Stimulated activated naive CD8-positive, alpha-beta T cell treated with anti-CD3 and anti-CD28 coated beads, Interleukin-15, Interleukin-2, amounts not matched to agents 100 ng/mL and 50 ng/mL, for 24 hours (primary cell): ENCODE measurements at regions not wholly inside any gene's neighbourhood (a gene's known extent, or its start where the extent isn't known, plus 50 kb on each side); places are given as distances from the start of the nearest gene placed in this dataset.

Source experiments
- H3K27ac Mint-ChIP-seq: one replicate; pipeline ENCODE4 v1.8.0; 2021; ENCODE audit warnings: mild to moderate bottlenecking, mixed read lengths
- H3K27me3 Mint-ChIP-seq: one replicate; pipeline ENCODE4 v1.8.0; 2021; ENCODE audit warnings: mixed read lengths
- H3K36me3 Mint-ChIP-seq: one replicate; pipeline ENCODE4 v1.8.0; 2021; ENCODE audit warnings: low read depth, mixed read lengths
- H3K4me1 Mint-ChIP-seq: one replicate; pipeline ENCODE4 v1.8.0; 2021; ENCODE audit warnings: low read depth, mixed read lengths
- H3K4me3 Mint-ChIP-seq: one replicate; pipeline ENCODE4 v1.8.0; 2021; ENCODE audit warnings: mild to moderate bottlenecking, mixed read lengths
- H3K9me3 Mint-ChIP-seq: one replicate; pipeline ENCODE4 v1.8.0; 2021; ENCODE audit warnings: mixed read lengths

DNA sequence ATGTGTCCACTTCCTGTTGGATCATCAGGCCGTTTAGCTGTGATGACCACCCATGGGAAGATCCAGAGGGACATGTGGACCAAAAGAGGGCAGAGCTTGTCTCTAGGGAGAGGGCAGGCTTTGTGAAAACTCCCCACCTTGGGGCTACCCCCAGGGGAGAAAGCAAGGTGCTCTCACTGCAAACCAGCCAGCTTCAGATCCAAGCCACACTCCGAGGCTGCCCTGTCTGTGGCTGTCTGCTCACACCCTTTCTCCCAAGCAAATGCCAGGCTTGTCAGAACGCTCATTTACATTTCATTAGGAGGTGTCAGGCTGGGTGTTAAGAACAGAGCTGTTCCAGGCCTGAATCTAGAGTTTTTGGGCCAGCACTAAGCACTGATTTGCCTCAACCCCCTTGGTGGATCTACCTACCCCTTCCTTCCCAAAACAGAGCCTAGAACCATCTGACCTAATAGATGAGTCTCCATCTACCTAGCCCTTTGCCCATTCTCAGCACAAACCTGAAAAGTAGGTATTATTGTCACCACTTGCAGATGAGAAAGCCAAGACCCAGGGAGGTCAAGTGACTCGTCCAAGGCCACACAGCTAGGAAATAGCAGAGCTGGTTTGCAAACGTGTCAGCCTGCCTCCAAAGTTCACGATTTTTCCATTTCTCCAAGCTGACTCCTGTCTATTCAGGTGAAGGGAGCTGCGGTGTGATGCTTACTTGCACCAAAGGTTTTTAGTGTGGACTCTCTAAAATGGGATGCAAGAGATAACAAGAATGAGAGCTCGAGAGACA is 130.9 kb downstream of the EMX2 start:
- no peak overlapping the region for H3K4me3 Mint-ChIP-seq
- H3K4me1 Mint-ChIP-seq, result no peaks in the 10 kb centered on the region
- H3K9me3 Mint-ChIP-seq, result no peaks in the 10 kb centered on the region
- peaks cover 28% of the 10 kb centered on the region for H3K27me3 Mint-ChIP-seq
- H3K36me3 Mint-ChIP-seq, result no peaks in the 10 kb centered on the region
- no peak overlapping the region for H3K27ac Mint-ChIP-seq

DNA sequence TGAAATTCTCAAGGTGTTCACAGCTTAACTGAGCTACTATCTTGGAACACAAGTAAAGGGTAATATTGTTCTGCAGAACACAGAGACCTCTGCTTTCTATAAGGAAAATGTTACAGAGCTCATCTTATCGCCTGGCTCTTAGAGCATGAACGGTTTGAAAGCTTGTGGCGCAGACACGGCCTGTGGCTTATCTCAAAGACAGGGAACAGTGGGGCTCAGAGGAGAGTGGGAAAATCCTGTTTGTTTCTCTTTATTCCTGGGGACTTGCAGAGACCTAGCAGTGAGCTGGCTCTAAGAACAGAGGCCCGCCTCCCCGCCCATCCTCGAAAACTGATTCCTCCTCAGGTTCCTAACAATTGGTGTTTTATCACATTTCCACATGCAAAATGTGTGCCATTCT is 131.7 kb downstream of the EMX2 start:
- Mint-ChIP-seq H3K4me3 (no peak overlapping the region), H3K36me3 (no peaks in the 10 kb centered on the region), H3K27me3 (peaks cover 32% of the 10 kb centered on the region), H3K9me3 (no peaks in the 10 kb centered on the region), H3K4me1 (no peaks in the 10 kb centered on the region), H3K27ac (no peak overlapping the region)

DNA sequence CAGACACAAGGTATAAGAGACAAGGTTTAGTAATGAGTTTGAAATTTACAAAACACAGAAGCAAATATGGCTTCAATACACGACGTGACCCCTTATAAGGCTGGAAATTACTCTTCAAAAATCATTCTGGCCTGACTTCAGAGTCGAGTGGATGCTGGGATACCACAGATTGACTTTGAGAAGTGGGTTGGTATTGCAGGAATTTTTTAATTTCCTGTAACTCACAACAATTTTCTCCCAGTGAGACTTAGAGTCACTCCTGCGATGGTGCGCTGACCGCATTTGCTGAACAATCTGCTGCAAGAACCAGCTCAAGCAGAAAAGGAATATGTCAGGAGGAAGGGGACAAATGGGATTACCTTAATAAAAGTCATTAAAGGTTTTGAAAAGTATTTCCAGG is 132.1 kb downstream of the EMX2 start:
- Mint-ChIP-seq H3K27ac (no peak overlapping the region), H3K4me1 (no peaks in the 10 kb centered on the region), H3K36me3 (no peaks in the 10 kb centered on the region), H3K9me3 (no peaks in the 10 kb centered on the region), H3K27me3 (peaks cover 32% of the 10 kb centered on the region), H3K4me3 (no peak overlapping the region)

DNA sequence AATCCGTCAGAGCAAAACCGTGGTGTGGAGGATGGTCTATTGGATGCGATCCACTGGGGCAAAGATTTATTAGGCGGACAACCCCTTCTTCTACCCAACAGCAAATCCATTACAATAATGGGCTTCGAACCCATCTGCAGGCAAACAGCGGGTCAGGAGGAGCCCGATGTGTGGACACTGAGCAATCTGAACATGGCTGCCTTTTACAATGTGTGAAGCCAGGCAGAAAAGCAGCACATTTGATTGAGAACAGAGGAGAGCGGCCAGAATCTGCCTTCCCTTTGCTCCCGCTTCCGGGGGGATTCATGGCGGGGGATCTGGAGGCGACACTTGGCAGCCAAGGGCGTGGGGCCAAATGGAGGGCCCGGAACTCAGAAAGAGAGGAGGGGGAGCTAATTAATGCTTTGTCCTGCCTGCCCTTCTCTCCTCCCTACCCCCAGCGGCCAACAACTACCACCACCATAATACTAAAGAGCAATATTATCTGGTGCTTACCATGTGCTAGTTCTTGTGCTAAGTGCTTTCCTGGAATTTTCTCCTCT is 133.0 kb downstream of the EMX2 start:
- H3K9me3 Mint-ChIP-seq, result no peaks in the 10 kb centered on the region
- no peaks in the 10 kb centered on the region for H3K36me3 Mint-ChIP-seq
- no peak overlapping the region for H3K27ac Mint-ChIP-seq
- H3K4me3 Mint-ChIP-seq, result no peak overlapping the region
- peaks cover 32% of the 10 kb centered on the region for H3K27me3 Mint-ChIP-seq
- no peaks in the 10 kb centered on the region for H3K4me1 Mint-ChIP-seq

DNA sequence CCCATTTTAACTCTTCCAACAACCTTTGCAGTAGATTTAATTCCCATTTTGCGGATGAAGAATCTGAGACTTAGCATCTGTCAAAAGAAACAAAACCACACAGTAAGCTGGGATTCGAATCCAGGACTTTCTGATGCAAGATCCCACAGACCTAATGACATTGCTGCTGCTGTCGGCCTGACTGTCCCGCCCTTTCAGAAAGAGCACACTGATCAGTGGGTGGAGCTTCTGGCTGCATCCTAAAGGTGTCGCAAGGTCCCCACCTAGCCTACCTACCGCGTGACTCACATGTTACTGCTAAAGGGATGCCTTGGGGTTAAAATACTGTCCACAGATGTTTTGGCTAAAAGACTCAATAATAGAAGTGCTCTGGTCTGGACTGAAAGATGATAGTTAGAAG is 134.7 kb downstream of the EMX2 start:
- Mint-ChIP-seq H3K36me3 (no peaks in the 10 kb centered on the region), H3K9me3 (no peaks in the 10 kb centered on the region), H3K27ac (no peak overlapping the region)

DNA sequence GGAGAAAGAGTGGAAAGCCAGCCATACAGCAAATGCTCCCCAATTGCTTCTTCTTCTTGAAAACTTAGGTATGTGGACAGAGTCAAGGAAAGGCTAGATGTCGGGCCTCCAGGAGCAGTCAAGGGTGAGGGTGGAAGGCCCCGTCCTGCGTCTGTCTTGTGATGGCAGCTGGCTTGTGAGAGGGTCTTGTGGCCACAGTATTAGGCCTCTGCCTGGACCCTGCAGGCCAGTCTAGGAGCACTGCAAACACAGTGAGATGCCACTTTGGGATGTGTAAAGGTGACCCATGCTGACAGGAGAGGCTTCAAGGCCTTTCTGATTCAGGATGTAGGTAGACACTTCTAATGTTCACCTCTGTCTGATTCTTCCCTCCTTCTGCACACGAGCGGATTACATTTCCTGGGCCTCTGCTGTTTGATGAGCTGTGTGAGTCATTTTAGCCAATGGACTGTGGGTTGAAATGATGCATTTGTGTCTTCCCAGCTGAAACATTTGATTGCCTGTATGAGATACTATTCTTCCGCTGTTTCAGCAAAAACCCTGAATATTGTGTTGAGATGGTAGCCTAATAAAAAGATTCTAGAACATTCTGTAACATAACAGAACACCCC is 135.4 kb downstream of the EMX2 start:
- H3K4me3 Mint-ChIP-seq, result no peak overlapping the region
- H3K4me1 Mint-ChIP-seq, result no peaks in the 10 kb centered on the region
- H3K9me3 Mint-ChIP-seq, result no peaks in the 10 kb centered on the region
- no peak overlapping the region for H3K27ac Mint-ChIP-seq
- H3K27me3 Mint-ChIP-seq, result peaks cover 30% of the 10 kb centered on the region
- no peaks in the 10 kb centered on the region for H3K36me3 Mint-ChIP-seq

More for the DNA sequence above, 134.7 kb downstream of the EMX2 start:
- H3K4me1 Mint-ChIP-seq, result no peaks in the 10 kb centered on the region
- peaks cover 32% of the 10 kb centered on the region for H3K27me3 Mint-ChIP-seq
- no peak overlapping the region for H3K4me3 Mint-ChIP-seq

DNA sequence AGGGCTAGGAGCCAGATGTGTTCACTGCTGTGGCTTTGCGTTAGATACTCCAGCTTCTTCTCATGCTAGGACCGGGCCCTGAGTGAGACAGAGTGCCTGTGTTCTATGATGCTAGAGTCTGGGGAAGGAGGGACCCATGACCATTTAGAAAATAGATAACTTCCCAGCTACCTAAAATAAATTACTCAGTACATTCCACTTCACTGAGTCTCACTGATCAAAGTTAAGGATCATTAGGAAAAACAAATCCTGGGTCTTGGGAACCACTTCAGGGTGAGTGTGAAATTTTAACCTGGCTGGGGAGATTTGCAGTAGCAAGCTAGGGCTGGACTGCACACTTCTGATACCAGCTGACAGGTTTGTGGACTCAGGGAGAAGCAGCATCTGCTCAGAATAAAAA is 138.1 kb downstream of the EMX2 start:
- Mint-ChIP-seq H3K9me3 (no peaks in the 10 kb centered on the region), H3K27ac (no peak overlapping the region), H3K4me3 (no peak overlapping the region), H3K4me1 (no peaks in the 10 kb centered on the region), H3K36me3 (no peaks in the 10 kb centered on the region), H3K27me3 (peaks cover 25% of the 10 kb centered on the region)

DNA sequence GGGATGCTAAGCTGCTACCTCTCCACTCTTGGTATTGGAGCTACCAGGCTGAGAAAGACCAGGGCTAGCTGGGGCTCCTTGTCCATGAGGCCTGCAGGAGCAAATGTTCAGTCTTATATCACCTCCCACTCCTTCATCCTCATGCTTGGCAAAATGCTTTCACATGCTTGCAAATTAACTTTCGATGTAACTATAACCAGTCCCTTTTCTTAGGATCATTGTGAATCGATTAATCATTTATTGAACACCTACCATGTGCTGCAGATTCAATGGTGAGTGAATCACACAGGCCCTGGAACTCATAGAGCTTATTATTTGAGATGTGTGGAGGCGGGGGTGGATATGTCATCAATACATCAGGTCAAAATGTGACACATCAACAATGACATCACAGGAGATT is 138.6 kb downstream of the EMX2 start:
- Mint-ChIP-seq H3K27me3 (peaks cover 28% of the 10 kb centered on the region), H3K4me1 (no peaks in the 10 kb centered on the region), H3K4me3 (no peak overlapping the region), H3K36me3 (no peaks in the 10 kb centered on the region), H3K9me3 (no peaks in the 10 kb centered on the region), H3K27ac (no peak overlapping the region)

DNA sequence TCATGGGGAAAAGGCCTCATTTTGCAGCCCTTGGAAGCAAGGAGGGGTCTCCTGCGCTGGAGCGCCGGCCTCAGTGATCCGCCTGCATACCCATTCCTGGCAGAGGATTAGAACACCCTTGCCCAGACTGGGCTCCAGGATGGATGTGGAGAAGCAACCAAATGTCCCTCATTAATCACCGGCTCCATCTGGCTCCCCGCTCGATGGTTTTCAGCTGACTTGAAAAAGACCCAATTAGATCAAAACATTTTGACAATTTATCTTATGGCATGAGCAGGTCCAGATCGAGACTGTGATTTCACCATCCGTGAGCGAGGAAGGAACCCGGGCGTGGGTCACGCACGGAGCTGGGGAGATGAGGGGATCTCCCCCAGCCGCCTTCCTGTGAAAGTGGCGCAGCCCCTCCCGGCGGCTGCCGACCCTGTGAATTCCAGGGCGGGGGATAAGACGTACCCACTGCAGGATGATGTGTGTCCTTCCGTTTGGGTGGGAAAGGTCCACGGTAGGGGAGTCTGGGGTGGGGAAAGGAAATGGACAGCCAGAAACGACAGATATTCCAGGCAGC is 141.6 kb downstream of the EMX2 start:
- no peak overlapping the region for H3K4me3 Mint-ChIP-seq
- no peaks in the 10 kb centered on the region for H3K36me3 Mint-ChIP-seq
- peaks cover 8% of the 10 kb centered on the region for H3K27me3 Mint-ChIP-seq
- no peaks in the 10 kb centered on the region for H3K9me3 Mint-ChIP-seq
- no peaks in the 10 kb centered on the region for H3K4me1 Mint-ChIP-seq
- no peak overlapping the region for H3K27ac Mint-ChIP-seq

DNA sequence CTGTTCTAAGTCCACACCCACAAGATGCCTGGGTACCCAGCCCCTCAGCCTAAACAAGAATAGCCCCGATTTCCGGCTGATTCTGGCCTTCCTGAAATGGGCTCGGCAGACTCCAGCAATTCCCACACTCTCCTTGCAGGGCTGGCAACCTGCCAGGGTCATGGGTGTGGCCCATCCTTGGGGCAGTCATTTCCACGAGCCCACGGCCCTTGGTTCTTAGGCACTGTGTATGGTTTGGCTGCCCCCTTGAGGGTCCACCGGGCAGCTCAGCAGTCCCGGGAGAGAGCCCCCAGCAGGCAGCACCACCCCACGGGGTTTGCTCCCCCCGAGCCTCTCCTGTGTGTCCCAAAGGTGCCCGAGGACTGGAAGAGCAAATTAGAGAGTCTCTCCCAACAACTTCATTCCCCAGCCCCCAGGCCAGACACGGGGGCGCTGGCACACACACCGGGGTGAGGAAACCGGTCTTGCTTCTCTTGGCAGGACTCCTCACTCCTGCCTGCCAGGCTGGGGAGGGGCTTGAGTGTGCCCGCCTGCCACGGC is 142.2 kb downstream of the EMX2 start:
- Mint-ChIP-seq H3K4me1 (no peaks in the 10 kb centered on the region), H3K4me3 (no peak overlapping the region), H3K27ac (no peak overlapping the region), H3K9me3 (no peaks in the 10 kb centered on the region), H3K36me3 (no peaks in the 10 kb centered on the region), H3K27me3 (peaks cover 8% of the 10 kb centered on the region)

DNA sequence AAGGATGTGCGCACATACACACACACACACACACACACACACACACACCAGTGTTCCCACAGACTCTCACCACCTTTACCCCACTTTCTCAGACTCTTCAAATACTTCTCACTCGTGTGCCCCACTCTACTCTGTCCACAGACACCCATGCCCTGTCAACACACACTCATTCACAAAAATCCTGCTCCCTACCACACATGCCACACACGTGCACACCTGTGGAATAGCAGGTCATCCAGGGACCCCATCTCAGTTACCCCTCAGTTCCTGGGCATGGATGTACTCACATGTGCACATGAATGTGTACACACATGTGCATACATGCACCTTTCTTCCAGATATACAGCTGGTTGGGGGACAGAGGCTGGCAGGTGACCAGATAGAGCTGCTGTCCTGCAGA is 142.9 kb downstream of the EMX2 start:
- H3K4me3 Mint-ChIP-seq, result no peak overlapping the region
- no peak overlapping the region for H3K27ac Mint-ChIP-seq

DNA sequence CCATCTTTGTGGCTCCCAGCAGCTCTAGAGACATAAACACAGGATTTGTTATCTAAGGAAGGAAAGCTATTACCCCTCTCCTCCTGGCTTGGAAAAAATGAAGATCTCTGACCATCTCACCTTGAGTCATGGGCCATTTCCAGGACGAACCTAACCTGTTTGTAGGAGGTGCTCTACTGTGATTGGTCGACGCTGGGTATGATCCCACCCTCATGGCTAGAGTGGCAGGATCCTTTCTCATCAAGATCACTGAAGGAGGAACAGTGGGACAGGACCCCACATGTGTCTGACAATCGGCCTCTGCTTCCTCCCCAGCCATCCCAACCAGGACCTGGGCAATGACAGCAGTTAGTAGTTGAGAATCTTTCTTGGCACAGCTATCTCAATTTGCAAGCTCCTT is 144.1 kb downstream of the EMX2 start:
- no peak overlapping the region for H3K27ac Mint-ChIP-seq
- H3K9me3 Mint-ChIP-seq, result no peaks in the 10 kb centered on the region
- H3K4me1 Mint-ChIP-seq, result no peaks in the 10 kb centered on the region
- H3K36me3 Mint-ChIP-seq, result no peaks in the 10 kb centered on the region
- H3K27me3 Mint-ChIP-seq, result peaks cover 8% of the 10 kb centered on the region
- no peak overlapping the region for H3K4me3 Mint-ChIP-seq

More for the DNA sequence above, 142.9 kb downstream of the EMX2 start:
- Mint-ChIP-seq H3K4me1 (no peaks in the 10 kb centered on the region), H3K9me3 (no peaks in the 10 kb centered on the region), H3K36me3 (no peaks in the 10 kb centered on the region), H3K27me3 (peaks cover 8% of the 10 kb centered on the region)

DNA sequence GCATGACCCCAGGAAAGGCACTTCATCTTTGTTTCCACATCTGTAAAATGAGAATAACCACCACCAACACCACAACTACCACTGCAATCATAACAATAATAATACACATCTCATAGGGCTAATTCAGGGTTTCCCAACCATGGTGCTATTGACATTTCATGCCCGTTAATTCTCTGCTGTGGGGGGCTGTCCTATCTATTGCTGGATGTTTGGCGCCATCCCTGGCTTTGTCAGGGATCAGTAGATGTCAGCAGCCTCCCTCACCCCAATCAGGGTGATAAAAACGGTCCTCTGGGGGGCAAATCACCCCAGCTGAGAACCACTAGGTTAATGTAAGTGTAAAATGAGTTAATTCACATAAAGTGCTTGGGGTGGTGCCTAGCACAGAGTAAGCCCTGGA is 145.8 kb downstream of the EMX2 start:
- Mint-ChIP-seq H3K9me3 (no peaks in the 10 kb centered on the region), H3K4me3 (no peak overlapping the region), H3K36me3 (no peaks in the 10 kb centered on the region), H3K4me1 (no peaks in the 10 kb centered on the region), H3K27me3 (peaks cover 5% of the 10 kb centered on the region), H3K27ac (no peak overlapping the region)

DNA sequence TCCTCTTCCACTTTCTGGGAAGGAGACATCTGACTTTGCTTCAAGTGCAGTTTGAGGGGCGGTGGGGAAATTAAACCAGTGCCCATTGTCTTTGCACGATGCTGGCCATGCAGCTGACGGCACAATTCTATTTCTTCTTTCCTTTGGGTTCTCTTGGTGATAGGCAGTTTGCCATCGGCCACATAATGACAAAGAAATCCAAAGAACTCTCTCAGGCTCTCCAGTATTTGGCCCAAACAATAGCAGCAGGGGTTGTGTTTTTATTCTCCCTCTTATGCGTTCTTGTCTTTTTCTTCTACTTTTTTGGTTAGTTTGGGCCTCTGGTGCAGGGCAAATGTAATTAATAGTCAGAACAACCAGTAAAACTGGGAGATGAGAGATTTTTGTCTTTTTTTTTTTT is 147.0 kb downstream of the EMX2 start:
- H3K4me3 Mint-ChIP-seq, result no peak overlapping the region
- H3K27ac Mint-ChIP-seq, result no peak overlapping the region
- no peaks in the 10 kb centered on the region for H3K4me1 Mint-ChIP-seq

DNA sequence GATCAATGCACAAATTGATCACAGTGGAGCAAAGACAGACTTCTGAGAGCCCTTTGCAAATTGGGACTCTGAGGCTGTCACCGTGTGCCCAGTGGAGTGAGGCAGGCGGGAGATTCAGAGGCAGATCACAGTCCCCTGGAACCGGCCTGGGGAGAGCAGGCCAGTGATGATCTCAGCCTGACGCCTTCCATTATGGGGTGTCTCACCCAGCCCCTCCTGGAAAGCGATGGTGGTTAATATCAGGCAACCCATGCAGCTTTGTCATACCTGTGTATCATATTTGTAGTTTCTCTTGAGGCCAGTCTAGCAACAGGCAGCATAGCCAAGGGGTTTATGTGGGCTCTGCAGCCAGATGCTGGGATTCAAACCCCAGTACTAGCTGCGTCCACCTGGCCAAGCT is 147.8 kb downstream of the EMX2 start:
- Mint-ChIP-seq H3K27me3 (peaks cover 5% of the 10 kb centered on the region), H3K4me1 (no peaks in the 10 kb centered on the region), H3K4me3 (no peak overlapping the region), H3K9me3 (no peaks in the 10 kb centered on the region), H3K27ac (no peak overlapping the region), H3K36me3 (no peaks in the 10 kb centered on the region)

More for the DNA sequence above, 147.0 kb downstream of the EMX2 start:
- H3K36me3 Mint-ChIP-seq, result no peaks in the 10 kb centered on the region
- no peaks in the 10 kb centered on the region for H3K9me3 Mint-ChIP-seq
- H3K27me3 Mint-ChIP-seq, result peaks cover 5% of the 10 kb centered on the region
